OCI-LY1 (cell line): ENCODE measurements at regions not wholly inside any gene's neighbourhood (a gene's known extent, or its start where the extent isn't known, plus 50 kb on each side); places are given as distances from the start of the nearest gene placed in this dataset.

Source experiments
- CTCF ChIP-seq: fragments of 200-600 bp; sonication (generic), shearing (Covaris generic); IDR thresholded peaks from 2 replicates; pipeline ENCODE4 v1.5.1; 2017; ENCODE audit warnings: mild to moderate bottlenecking, antibody characterized with exemption, low read length, moderate library complexity, mixed read lengths
- EZH2 ChIP-seq: fragments of 200-600 bp; sonication (generic), shearing (Covaris generic); IDR thresholded peaks from 2 replicates; pipeline ENCODE4 v1.8.0; 2017; ENCODE audit warnings: borderline replicate concordance, mixed run types, mild to moderate bottlenecking, antibody characterized with exemption, low read length, moderate library complexity, mixed read lengths

- TF ChIP-seq CTCF (no peak), EZH2 (no peak)
These were observed 73.6 kb upstream of the NHSL1 start for GRCh38 chr6:138572885-138573284.
